OCI-LY1 (cell line): ENCODE measurements at regions not wholly inside any gene's neighbourhood (a gene's known extent, or its start where the extent isn't known, plus 50 kb on each side); places are given as distances from the start of the nearest gene placed in this dataset.

Experiments
- CTCF ChIP-seq: fragments of 200-600 bp; sonication (generic), shearing (Covaris generic); IDR thresholded peaks from 2 replicates; pipeline ENCODE4 v1.5.1; 2017; ENCODE audit warnings: mild to moderate bottlenecking, antibody characterized with exemption, low read length, moderate library complexity, mixed read lengths
- EZH2 ChIP-seq: fragments of 200-600 bp; sonication (generic), shearing (Covaris generic); IDR thresholded peaks from 2 replicates; pipeline ENCODE4 v1.8.0; 2017; ENCODE audit warnings: borderline replicate concordance, mixed run types, mild to moderate bottlenecking, antibody characterized with exemption, low read length, moderate library complexity, mixed read lengths

- TF ChIP-seq EZH2 (no peak), CTCF (no peak)
Observed at GRCh38 chr2:11056614-11057013, 98.7 kb upstream of the SLC66A3 start.
